NCI-H69 (cell line): ENCODE measurements at regions not wholly inside any gene's neighbourhood (a gene's known extent, or its start where the extent isn't known, plus 50 kb on each side); places are given as distances from the start of the nearest gene placed in this dataset.
A peak's percentile ranks its signal among the peaks of the same experiment; 100 is the strongest.

Experiments used
- DNase-seq: peaks from one replicate; lab custom pipeline; 2025; lab: John Stamatoyannopoulos, UW

DNA sequence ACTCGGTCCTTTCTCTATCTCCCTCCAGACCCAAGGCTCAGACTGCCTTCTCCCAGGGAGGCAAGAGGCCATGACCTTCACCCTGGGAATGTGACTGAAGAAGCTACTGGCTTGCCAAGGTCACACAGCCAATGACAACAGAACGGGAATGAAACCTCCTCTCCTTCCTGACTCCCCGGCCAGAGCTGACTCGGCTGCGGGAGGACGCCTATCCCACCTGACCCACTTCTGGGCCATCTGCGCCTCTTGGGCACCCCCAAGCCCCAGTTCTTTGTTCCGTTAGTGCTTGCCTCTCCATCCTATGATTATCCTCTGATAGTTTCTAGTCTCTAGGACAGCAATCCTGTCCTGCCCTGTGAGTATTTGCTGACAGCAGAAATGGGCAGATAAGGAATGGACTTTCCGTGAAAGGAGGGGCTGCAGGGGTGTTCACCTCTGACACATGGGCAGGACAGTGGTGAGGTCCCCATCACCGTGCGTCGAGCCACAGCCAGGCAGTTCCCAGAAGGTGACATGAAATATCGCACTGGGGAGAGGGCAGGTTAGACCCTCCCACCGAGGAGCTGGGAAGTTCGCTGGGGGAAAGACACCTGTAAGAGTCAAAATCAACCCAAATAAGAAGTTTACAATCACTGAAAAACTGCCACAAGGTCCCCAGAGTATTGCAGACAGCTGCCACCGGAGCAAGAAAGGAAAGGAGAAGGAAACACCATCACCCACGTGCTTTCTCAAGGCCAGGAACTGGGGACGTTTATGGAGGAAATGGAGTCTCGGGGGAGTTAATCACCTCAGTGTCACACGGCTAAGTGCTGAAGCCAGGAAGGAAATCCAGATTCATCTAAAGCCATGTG, 63.0 kb downstream of the INSIG1 start:
- DNase-seq, result no peak

GRCh38 chr7:155361346-155361680, 63.6 kb downstream of the INSIG1 start:
- DNase-seq, result no peak

DNA sequence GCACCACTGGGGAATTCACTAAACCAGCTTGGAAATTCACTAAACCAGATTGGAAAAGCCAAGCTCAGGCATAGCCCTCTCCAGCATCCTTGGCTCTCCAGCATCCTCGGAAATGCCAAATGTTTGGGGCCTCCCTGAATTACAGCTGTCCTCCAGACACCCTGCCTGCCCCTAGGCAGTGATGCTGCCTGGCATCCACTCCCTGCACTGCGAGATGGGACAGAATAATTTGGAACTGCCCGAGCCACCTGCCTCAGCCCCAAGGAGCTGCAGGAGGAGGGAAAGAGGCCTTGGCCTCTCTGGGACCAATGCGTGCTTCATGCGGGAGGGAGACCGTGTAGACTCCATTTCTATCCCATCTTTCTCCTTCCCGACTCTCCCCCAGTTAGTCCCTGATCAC, 64.3 kb downstream of the INSIG1 start:
- no peak for DNase-seq

- no peak for DNase-seq
Observed at GRCh38 chr7:155362380-155363145, 64.9 kb downstream of the INSIG1 start.

- DNase-seq, result no peak
Observed at GRCh38 chr7:155363146-155363539, 65.5 kb downstream of the INSIG1 start.

GRCh38 chr7:155363852-155364600, 66.3 kb downstream of the INSIG1 start:
- DNase-seq, result no peak

- DNase-seq, result no peak
Observed at GRCh38 chr7:155365146-155365874, 67.6 kb downstream of the INSIG1 start.

DNA sequence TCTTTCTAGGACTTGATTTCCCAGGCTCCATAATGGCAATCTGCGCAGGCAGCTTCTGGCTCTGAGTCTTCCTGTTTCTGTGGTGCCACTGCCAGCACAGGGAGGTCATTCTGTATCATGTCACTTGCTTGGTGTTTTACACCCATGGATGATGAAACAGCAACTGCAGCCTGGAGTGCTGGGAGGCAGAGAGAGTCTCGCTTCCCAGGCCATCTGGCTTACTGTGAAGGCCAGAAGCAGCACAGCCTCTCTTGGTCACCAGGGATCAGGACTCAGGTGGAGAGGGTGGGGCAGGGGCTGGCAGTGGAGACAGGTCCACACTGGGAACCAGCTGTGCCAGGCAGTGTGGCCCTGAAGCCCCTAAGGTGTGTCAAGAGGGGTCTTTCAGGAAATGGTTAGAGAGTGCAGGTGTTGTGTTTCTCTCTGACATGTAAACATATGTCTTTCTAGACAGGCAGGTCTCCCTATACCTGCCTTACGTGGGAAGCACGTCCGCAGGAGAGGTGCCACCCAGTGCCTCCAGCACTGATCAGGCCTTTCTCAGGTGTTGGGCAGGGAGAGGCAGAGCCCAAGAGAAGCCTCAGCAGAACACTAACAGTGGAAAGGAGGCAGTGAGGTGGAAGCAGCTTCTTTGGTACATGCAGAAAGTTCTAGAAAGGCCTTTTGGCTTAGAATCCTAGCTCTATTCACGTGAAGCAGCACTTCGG, 71.4 kb downstream of the INSIG1 start:
- DNase-seq, result no peak

GRCh38 chr7:155369766-155370165, 72.1 kb downstream of the INSIG1 start:
- DNase-seq, result no peak

DNA sequence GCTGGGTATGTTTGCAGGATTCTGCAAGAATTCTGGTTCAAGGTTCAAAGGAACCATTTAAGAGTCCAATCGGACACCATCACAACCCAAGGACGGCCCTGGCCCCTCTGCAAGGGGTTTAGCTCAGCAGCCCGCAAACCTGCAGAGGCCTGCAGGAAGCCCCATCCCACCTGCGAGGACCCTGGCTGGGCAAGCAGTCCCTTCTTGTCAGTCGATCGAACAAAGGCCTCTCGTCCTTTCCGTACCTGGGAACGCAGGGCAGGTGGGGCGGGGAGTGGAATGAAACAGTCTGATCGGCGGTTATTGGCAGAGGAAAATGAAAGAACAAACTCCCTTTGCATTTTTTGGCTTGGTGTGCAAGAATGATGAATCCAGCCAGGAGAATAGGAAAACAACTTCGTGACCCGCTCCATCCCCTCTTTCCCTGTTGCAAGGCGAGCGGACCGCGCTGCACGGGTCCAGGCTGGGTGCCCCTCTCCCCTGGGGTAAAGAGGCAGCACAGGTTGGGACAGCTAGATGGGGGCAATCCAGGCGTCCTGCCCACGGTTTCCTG, 73.7 kb downstream of the INSIG1 start:
- DNase-seq, result no peak

DNA sequence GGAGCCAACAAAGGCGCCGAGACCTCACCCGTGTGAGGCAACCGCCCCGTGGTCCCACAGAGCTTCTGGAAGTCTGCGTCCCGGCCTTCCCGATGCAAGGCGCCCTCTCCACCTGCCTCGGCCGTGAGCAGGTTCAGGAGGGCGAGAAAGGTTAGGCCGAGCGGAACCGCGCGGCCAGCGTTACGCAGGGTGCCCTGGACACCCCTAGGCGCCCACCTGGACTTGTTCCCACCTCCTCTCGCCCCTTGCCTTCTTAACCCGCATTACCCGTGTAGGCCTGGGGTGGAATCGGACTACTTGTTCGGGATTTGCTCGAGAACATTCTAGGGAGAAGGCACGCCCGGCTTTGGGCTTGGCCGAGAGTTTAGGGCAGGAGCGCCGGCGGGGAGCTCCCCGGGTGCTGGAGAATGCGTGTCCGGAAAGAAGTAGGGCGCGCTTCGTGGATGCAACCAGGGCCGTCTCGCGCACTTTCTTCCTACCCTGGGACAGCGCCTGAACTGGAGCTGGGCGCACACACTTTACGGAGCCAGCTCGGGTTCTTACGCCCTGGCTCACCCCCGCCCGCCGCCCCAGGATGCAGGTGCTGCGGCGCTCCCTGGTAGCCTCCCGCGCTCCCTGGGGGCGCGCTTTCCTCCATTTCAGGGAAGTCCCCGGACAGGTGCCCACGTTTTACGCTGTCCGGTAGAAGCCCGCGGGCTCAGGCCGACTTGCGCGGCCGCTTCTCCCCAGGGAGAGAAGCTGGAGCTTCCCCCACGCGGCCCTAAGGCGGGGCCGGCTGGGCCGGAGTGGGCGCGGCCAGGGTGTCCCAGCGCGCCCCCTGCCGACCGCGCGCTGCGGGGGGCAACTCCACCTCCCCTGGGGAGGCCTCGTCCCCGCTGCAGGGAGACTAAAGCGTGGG, 74.5 kb downstream of the INSIG1 start:
- no peak for DNase-seq

GRCh38 chr7:155372782-155373358, 75.2 kb downstream of the INSIG1 start:
- no peak for DNase-seq

DNA sequence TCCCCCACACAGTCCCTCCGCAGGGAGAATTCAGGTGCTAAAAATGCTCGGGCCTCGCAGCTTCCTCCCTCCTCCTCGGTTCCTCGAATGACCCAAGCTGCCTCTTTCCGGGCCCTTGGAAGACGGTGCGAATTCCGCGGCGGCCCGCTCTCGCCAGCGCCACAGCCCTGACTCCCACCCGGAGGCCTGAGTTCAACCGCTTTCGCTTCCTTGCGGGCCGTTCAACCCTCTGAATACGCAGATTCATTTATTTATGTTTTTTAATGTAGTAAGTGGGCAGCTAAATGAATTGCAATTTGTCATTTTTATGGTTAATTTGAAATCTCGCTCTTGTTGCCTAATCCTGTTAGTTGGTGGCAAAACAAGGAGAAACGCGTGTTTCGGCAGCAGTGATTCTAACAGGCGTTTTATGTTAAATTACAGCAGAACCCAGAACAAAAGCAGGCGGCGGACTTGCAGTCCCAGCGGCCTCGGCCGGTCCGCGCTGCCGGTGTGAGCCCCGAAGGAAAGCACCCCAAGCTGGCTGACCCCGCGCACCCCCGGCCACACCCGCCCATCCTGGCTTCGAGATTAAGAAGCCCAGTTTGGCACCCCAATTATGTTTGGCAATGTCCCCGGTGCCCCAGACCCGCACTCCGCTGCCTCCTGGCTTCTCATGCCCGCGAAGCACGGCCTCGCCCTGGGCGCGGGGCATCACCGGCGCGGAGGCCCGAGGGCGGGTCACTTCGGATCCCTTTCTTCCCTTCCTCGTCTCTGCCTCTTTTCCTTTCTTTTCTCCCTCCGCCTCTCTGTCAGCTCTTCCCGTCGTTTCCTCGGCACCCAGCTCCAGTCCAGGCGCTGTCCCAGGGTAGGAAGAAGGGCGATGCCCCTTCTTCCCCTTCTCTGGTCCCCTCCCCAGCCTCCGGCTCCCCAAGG, 75.9 kb downstream of the INSIG1 start:
- DNase-seq, result no peak

DNA sequence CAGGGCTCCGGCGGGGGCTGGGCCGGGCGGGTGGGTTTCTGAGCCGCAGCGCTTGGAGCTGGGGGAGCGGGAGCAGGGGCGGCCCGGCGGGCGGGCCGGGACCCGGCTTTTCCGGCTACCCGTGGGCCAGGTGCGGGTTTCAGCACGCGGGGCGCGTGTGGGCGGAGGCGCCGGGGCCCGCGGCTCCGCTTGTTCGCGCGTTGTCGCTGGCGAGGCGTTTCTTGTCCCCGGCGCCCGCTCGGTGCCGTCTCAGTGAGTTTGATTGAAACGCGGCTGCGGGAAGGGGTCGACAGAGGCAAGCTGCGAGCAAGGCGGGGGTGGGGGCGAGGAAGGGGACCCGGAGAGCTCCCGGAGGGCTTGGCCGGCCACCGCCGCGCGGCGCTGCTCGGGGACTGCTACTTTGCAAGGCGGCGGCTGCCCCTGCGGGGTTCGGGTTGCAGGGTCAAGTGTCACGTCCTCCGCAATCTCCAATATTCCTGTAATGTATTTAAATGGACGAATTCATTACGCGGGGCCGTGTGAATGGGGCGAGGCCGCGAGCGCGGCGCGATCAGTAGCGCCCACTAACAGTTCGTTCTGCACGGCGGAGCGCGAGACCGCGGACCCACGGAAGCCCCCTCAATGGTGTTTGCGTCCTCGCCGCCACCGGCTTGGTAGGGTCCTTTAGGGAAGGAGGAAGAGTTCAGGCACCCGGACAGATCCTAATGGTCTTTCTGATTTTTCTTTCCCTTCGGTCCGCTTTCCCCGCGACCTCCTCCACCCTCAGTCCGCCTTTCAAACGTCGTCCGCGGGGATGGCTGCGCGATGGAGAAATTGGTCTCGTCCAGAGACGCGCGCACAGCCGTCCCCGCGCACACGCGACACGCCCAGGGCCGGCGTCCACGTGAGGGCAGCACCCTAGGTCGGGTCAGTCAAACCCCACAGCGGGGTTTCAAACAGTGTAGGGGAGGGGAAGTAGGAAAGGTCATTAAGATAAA, 76.9 kb downstream of the INSIG1 start:
- peak; percentile 19 for DNase-seq

- DNase-seq, result peak; percentile 35
Observed at GRCh38 chr7:155375337-155376277, 77.9 kb downstream of the INSIG1 start.
